ENCODE measurements at regions not wholly inside any gene's neighbourhood (a gene's known extent, or its start where the extent isn't known, plus 50 kb on each side); places are given as distances from the start of the nearest gene placed in this dataset.
A peak's percentile ranks its signal among the peaks of the same experiment; 100 is the strongest.
"Not testable (repeated sequence)": the region's sequence is repeated elsewhere in the genome, so short reads cannot be mapped to it uniquely, and the experiment has no call there.

GRCh38 chr5:28710360-28710759, 1672.0 kb upstream of the CDH9 start:
- DNase-seq = no peak

- no peak for DNase-seq
Measured at GRCh38 chr5:28708472-28708871, 1670.1 kb upstream of the CDH9 start.

GRCh38 chr5:28707706-28708105, 1669.3 kb upstream of the CDH9 start:
- DNase-seq = no peak

GRCh38 chr5:28703651-28704260, 1665.4 kb upstream of the CDH9 start:
- DNase-seq = no peak

GRCh38 chr5:28691526-28691925, 1653.1 kb upstream of the CDH9 start:
- DNase-seq = no peak

GRCh38 chr5:28685794-28686193, 1647.4 kb upstream of the CDH9 start:
- DNase-seq = no peak

- DNase-seq = no peak
Measured at GRCh38 chr5:28678899-28679298, 1640.5 kb upstream of the CDH9 start.

- DNase-seq = no peak
Measured at GRCh38 chr5:28666110-28666509, 1627.7 kb upstream of the CDH9 start.

- DNase-seq = no peak
Measured at GRCh38 chr5:28648108-28648507, 1609.7 kb upstream of the CDH9 start.

- DNase-seq = no peak
Measured at GRCh38 chr5:28632607-28633006, 1594.2 kb upstream of the CDH9 start.

- DNase-seq = no peak
Measured at GRCh38 chr5:28603869-28604268, 1565.5 kb upstream of the CDH9 start.

GRCh38 chr5:28602429-28602828, 1564.0 kb upstream of the CDH9 start:
- DNase-seq = no peak

GRCh38 chr5:28596707-28597106, 1558.3 kb upstream of the CDH9 start:
- DNase-seq = not testable (repeated sequence)

GRCh38 chr5:28580616-28581015, 1542.2 kb upstream of the CDH9 start:
- DNase-seq = no peak

- DNase-seq = no peak
Measured at GRCh38 chr5:28576022-28576421, 1537.6 kb upstream of the CDH9 start.

- no peak for DNase-seq
Measured at GRCh38 chr5:28575368-28575767, 1537.0 kb upstream of the CDH9 start.

- DNase-seq = no peak
Measured at GRCh38 chr5:28574606-28575005, 1536.2 kb upstream of the CDH9 start.

GRCh38 chr5:28567048-28567447, 1528.7 kb upstream of the CDH9 start:
- no peak for DNase-seq

GRCh38 chr5:28561522-28561921, 1523.1 kb upstream of the CDH9 start:
- no peak for DNase-seq

- DNase-seq = no peak
Measured at GRCh38 chr5:28558196-28558595, 1519.8 kb upstream of the CDH9 start.

GRCh38 chr5:28557114-28557513, 1518.7 kb upstream of the CDH9 start:
- no peak for DNase-seq

GRCh38 chr5:28549588-28549987, 1511.2 kb upstream of the CDH9 start:
- DNase-seq = no peak

GRCh38 chr5:28548856-28549255, 1510.5 kb upstream of the CDH9 start:
- DNase-seq = no peak

- no peak for DNase-seq
Measured at GRCh38 chr5:28544501-28544900, 1506.1 kb upstream of the CDH9 start.

GRCh38 chr5:28543473-28544098, 1505.2 kb upstream of the CDH9 start:
- peak; percentile 4 for DNase-seq
